GM19239 (cell line): ENCODE measurements at regions not wholly inside any gene's neighbourhood (a gene's known extent, or its start where the extent isn't known, plus 50 kb on each side); places are given as distances from the start of the nearest gene placed in this dataset.
A peak's percentile ranks its signal among the peaks of the same experiment; 100 is the strongest.

ENCODE experiments used
- DNase-seq: peaks from one replicate; pipeline ENCODE4 v3.0.0; 2011; ENCODE audit warnings: low spot score; ENCODE audit not compliant: insufficient read length
- FAIRE-seq: peaks from 2 replicates; lab custom pipeline; 2011; peaks lifted over from hg19 to GRCh38; lab: Jason Lieb, UNC

GRCh38 chr1:110816945-110817344, 56.0 kb upstream of the CD53 start:
- DNase-seq (no peak), FAIRE-seq (peak; percentile 33)

- FAIRE-seq, result no peak
- DNase-seq, result no peak
Observed at GRCh38 chr1:110811529-110811928, 61.4 kb upstream of the CD53 start.

- FAIRE-seq (peak; percentile 28), DNase-seq (no peak)
Observed at GRCh38 chr1:110800079-110800478, 72.9 kb upstream of the CD53 start.

GRCh38 chr1:110798691-110799256, 74.2 kb upstream of the CD53 start:
- FAIRE-seq (no peak), DNase-seq (no peak)

GRCh38 chr1:110788673-110789072, 84.3 kb upstream of the CD53 start:
- DNase-seq (no peak), FAIRE-seq (peak; percentile 37)

- DNase-seq, result no peak
- FAIRE-seq, result peak; percentile 99
Observed at GRCh38 chr1:110787328-110788071, 85.4 kb upstream of the CD53 start.

GRCh38 chr1:110786802-110787327, 86.1 kb upstream of the CD53 start:
- FAIRE-seq (no peak), DNase-seq (peak; percentile 18)

- DNase-seq, result no peak
- peak; percentile 84 for FAIRE-seq
Observed at GRCh38 chr1:110785612-110786011, 87.3 kb upstream of the CD53 start.

- DNase-seq (no peak), FAIRE-seq (no peak)
Observed at GRCh38 chr1:110785055-110785454, 87.9 kb upstream of the CD53 start.

GRCh38 chr1:110783292-110783918, 89.5 kb upstream of the CD53 start:
- FAIRE-seq (peak; percentile 95), DNase-seq (no peak)

- DNase-seq, result no peak
- FAIRE-seq, result no peak
Observed at GRCh38 chr1:110781525-110781924, 91.4 kb upstream of the CD53 start.

- FAIRE-seq, result peak; percentile 96
- peak; percentile 28 for DNase-seq
Observed at GRCh38 chr1:110780600-110781484, 92.1 kb upstream of the CD53 start.

- DNase-seq, result no peak
- no peak for FAIRE-seq
Observed at GRCh38 chr1:110779636-110780035, 93.3 kb upstream of the CD53 start.

- DNase-seq (no peak), FAIRE-seq (no peak)
Observed at GRCh38 chr1:110778821-110779220, 94.1 kb upstream of the CD53 start.

- DNase-seq (no peak), FAIRE-seq (no peak)
Observed at GRCh38 chr1:110777228-110777627, 95.7 kb upstream of the CD53 start.

- no peak for FAIRE-seq
- DNase-seq, result no peak
Observed at GRCh38 chr1:110774398-110774797, 98.5 kb upstream of the CD53 start.

GRCh38 chr1:110773813-110774212, 99.1 kb upstream of the KCNA3 start:
- DNase-seq (no peak), FAIRE-seq (no peak)

- DNase-seq, result no peak
- no peak for FAIRE-seq
Observed at GRCh38 chr1:110771245-110772022, 96.7 kb upstream of the KCNA3 start.

GRCh38 chr1:110770832-110771231, 96.1 kb upstream of the KCNA3 start:
- DNase-seq (no peak), FAIRE-seq (peak; percentile 44)

GRCh38 chr1:110768605-110769004, 93.9 kb upstream of the KCNA3 start:
- FAIRE-seq, result no peak
- no peak for DNase-seq
